Neural cell (in vitro differentiated cells): ENCODE measurements at regions not wholly inside any gene's neighbourhood (a gene's known extent, or its start where the extent isn't known, plus 50 kb on each side); places are given as distances from the start of the nearest gene placed in this dataset.
"Not testable (repeated sequence)": the region's sequence is repeated elsewhere in the genome, so short reads cannot be mapped to it uniquely, and the experiment has no call there.

ENCODE experiments used
- H2AFZ ChIP-seq: fragments of 200-600, 300-800 bp; sonication (generic), shearing (Covaris generic); 2 replicates; pipeline ENCODE4 v1.6.0; 2014; ENCODE audit warnings: low read depth, mild to moderate bottlenecking, antibody characterized with exemption, low read length, moderate library complexity
- H3F3A ChIP-seq: fragments of 200-600 bp; shearing (Covaris generic); 2 replicates; pipeline ENCODE4 v1.6.1; 2016; ENCODE audit warnings: mild to moderate bottlenecking, moderate library complexity, mixed read lengths, antibody characterized with exemption, low read length; ENCODE audit not compliant: insufficient read depth, poor library complexity, severe bottlenecking
- H3K27ac ChIP-seq: fragments of 200-600, 300-800 bp; sonication (generic), shearing (Covaris generic); 2 replicates; pipeline ENCODE4 v1.5.1; 2014; ENCODE audit warnings: mild to moderate bottlenecking, low read length, moderate library complexity
- H3K27me3 ChIP-seq: fragments of 300-800, 200-600 bp; sonication (generic), shearing (Covaris generic); 2 replicates; pipeline ENCODE4 v1.6.0; 2014; ENCODE audit warnings: mild to moderate bottlenecking, low read depth, low read length, moderate library complexity; ENCODE audit not compliant: insufficient read depth
- H3K36me3 ChIP-seq: fragments of 300-800, 200-600 bp; sonication (generic), shearing (Covaris generic); 2 replicates; pipeline ENCODE4 v1.5.1; 2014; ENCODE audit warnings: mild to moderate bottlenecking, antibody characterized with exemption, low read length, moderate library complexity; ENCODE audit not compliant: insufficient read depth
- H3K4me2 ChIP-seq: fragments of 300-800, 200-600 bp; sonication (generic), shearing (Covaris generic); 2 replicates; pipeline ENCODE4 v1.6.0; 2014; ENCODE audit warnings: mild to moderate bottlenecking, low read length
- H3K4me3 ChIP-seq: fragments of 300-800, 200-600 bp; sonication (generic), shearing (Covaris generic); 2 replicates; pipeline ENCODE4 v1.5.1; 2014; ENCODE audit warnings: mild to moderate bottlenecking, low read length, moderate library complexity
- H3K79me2 ChIP-seq: fragments of 200-600 bp; shearing (Covaris generic); replicated peaks from 2 replicates; pipeline ENCODE4 v1.6.0; 2014; ENCODE audit warnings: mild to moderate bottlenecking, low read length, moderate library complexity; ENCODE audit not compliant: insufficient read depth
- H3K9ac ChIP-seq: fragments of 300-800, 200-600 bp; sonication (generic), shearing (Covaris generic); 2 replicates; pipeline ENCODE4 v1.6.1; 2016; ENCODE audit warnings: mild to moderate bottlenecking, low read length, mixed read lengths
- H3K9me2 ChIP-seq: fragments of 200-600 bp; shearing (Covaris generic); 2 replicates; pipeline ENCODE4 v1.6.1; 2016; ENCODE audit warnings: mild to moderate bottlenecking, low read length, mixed read lengths; ENCODE audit not compliant: insufficient read depth
- H3K9me3 ChIP-seq: fragments of 200-600, 300-800 bp; sonication (generic), shearing (Covaris generic); 2 replicates; pipeline ENCODE4 v1.6.1; 2016; ENCODE audit warnings: mild to moderate bottlenecking, mixed run types, low read length, moderate library complexity, mixed read lengths
- H4K20me1 ChIP-seq: fragments of 200-600 bp; shearing (Covaris generic); 2 replicates; pipeline ENCODE4 v1.6.1; 2016; ENCODE audit warnings: mild to moderate bottlenecking, mixed run types; ENCODE audit not compliant: insufficient read depth
- EP300 ChIP-seq: fragments of 450-650 bp; conservative IDR thresholded peaks from 2 replicates; pipeline ENCODE4 v1.6.1; 2014; ENCODE audit warnings: antibody characterized with exemption, mild to moderate bottlenecking, moderate library complexity; ENCODE audit not compliant: poor library complexity, severe bottlenecking
- EZH2 ChIP-seq: fragments of 200-600, 300-800 bp; shearing (Covaris generic), sonication (generic); IDR thresholded peaks from 2 replicates; pipeline ENCODE4 v1.6.1; 2014; ENCODE audit warnings: antibody characterized with exemption, low read length, borderline replicate concordance, mild to moderate bottlenecking; ENCODE audit not compliant: insufficient read depth, poor library complexity, severe bottlenecking
- MXI1 ChIP-seq: fragments of 450-650 bp; conservative IDR thresholded peaks from 2 replicates; pipeline ENCODE4 v1.6.1; 2014; ENCODE audit warnings: antibody characterized with exemption, mild to moderate bottlenecking; ENCODE audit not compliant: poor library complexity, severe bottlenecking
- POLR2AphosphoS5 ChIP-seq: IDR thresholded peaks from 2 replicates; pipeline ENCODE4 v1.6.1; 2012
- RAD21 ChIP-seq: fragments of 450-650 bp; conservative IDR thresholded peaks from 2 replicates; pipeline ENCODE4 v1.6.1; 2014; ENCODE audit warnings: antibody characterized with exemption, mild to moderate bottlenecking, moderate library complexity
- SMC3 ChIP-seq: fragments of 450-650 bp; conservative IDR thresholded peaks from 2 replicates; pipeline ENCODE4 v1.6.1; 2014; ENCODE audit warnings: antibody characterized with exemption, mild to moderate bottlenecking, moderate library complexity; ENCODE audit not compliant: poor library complexity
- TAF1 ChIP-seq: IDR thresholded peaks from 2 replicates; pipeline ENCODE4 v1.6.1; 2012; ENCODE audit warnings: low read depth
- TF ChIP-seq, protein P1 (sequence below): IDR thresholded peaks from 2 replicates; pipeline ENCODE4 v1.6.1; 2012; ENCODE audit warnings: borderline replicate concordance
- TF ChIP-seq, protein P2 (sequence below): fragments of 450-650 bp; IDR thresholded peaks from 2 replicates; pipeline ENCODE4 v1.5.1; 2014; ENCODE audit warnings: antibody characterized with exemption, mild to moderate bottlenecking, moderate library complexity; ENCODE audit not compliant: poor library complexity, severe bottlenecking

- H3K36me3 ChIP-seq = no peaks in the 10 kb centered on the region
- H3K27me3 ChIP-seq = no peaks in the 10 kb centered on the region
- H2AFZ ChIP-seq = no peak overlapping the region
- no peak overlapping the region for H3K4me2 ChIP-seq
- H4K20me1 ChIP-seq = no peaks in the 10 kb centered on the region
- H3K9ac ChIP-seq = no peak overlapping the region
- H3K9me2 ChIP-seq = no peaks in the 10 kb centered on the region
- H3K9me3 ChIP-seq = no peaks in the 10 kb centered on the region
- H3K79me2 ChIP-seq = no peaks in the 10 kb centered on the region
- TF ChIP-seq POLR2AphosphoS5 (no peak), TAF1 (no peak), EP300 (no peak), RAD21 (no peak), SMC3 (no peak), EZH2 (no peak), MXI1 (no peak)
- TF ChIP-seq, protein P1, sequence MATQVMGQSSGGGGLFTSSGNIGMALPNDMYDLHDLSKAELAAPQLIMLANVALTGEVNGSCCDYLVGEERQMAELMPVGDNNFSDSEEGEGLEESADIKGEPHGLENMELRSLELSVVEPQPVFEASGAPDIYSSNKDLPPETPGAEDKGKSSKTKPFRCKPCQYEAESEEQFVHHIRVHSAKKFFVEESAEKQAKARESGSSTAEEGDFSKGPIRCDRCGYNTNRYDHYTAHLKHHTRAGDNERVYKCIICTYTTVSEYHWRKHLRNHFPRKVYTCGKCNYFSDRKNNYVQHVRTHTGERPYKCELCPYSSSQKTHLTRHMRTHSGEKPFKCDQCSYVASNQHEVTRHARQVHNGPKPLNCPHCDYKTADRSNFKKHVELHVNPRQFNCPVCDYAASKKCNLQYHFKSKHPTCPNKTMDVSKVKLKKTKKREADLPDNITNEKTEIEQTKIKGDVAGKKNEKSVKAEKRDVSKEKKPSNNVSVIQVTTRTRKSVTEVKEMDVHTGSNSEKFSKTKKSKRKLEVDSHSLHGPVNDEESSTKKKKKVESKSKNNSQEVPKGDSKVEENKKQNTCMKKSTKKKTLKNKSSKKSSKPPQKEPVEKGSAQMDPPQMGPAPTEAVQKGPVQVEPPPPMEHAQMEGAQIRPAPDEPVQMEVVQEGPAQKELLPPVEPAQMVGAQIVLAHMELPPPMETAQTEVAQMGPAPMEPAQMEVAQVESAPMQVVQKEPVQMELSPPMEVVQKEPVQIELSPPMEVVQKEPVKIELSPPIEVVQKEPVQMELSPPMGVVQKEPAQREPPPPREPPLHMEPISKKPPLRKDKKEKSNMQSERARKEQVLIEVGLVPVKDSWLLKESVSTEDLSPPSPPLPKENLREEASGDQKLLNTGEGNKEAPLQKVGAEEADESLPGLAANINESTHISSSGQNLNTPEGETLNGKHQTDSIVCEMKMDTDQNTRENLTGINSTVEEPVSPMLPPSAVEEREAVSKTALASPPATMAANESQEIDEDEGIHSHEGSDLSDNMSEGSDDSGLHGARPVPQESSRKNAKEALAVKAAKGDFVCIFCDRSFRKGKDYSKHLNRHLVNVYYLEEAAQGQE = no peak
- TF ChIP-seq, protein P2, sequence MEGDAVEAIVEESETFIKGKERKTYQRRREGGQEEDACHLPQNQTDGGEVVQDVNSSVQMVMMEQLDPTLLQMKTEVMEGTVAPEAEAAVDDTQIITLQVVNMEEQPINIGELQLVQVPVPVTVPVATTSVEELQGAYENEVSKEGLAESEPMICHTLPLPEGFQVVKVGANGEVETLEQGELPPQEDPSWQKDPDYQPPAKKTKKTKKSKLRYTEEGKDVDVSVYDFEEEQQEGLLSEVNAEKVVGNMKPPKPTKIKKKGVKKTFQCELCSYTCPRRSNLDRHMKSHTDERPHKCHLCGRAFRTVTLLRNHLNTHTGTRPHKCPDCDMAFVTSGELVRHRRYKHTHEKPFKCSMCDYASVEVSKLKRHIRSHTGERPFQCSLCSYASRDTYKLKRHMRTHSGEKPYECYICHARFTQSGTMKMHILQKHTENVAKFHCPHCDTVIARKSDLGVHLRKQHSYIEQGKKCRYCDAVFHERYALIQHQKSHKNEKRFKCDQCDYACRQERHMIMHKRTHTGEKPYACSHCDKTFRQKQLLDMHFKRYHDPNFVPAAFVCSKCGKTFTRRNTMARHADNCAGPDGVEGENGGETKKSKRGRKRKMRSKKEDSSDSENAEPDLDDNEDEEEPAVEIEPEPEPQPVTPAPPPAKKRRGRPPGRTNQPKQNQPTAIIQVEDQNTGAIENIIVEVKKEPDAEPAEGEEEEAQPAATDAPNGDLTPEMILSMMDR = no peak
- no peaks in the 10 kb centered on the region for H3F3A ChIP-seq
- no peak overlapping the region for H3K4me3 ChIP-seq
- H3K27ac ChIP-seq = no peak overlapping the region
These were observed 450.3 kb downstream of the SHISA9 start for GRCh38 chr16:13351601-13352217.

GRCh38 chr16:13352796-13353195 lies 451.4 kb downstream of the SHISA9 start:
- H3K36me3 ChIP-seq, H3K4me3 ChIP-seq, H3K9me3 ChIP-seq, H3K27me3 ChIP-seq, H3K27ac ChIP-seq, H3K4me2 ChIP-seq, H4K20me1 ChIP-seq, H3K9ac ChIP-seq, H3K79me2 ChIP-seq, H2AFZ ChIP-seq, H3K9me2 ChIP-seq, H3F3A ChIP-seq: not testable (repeated sequence)

DNA sequence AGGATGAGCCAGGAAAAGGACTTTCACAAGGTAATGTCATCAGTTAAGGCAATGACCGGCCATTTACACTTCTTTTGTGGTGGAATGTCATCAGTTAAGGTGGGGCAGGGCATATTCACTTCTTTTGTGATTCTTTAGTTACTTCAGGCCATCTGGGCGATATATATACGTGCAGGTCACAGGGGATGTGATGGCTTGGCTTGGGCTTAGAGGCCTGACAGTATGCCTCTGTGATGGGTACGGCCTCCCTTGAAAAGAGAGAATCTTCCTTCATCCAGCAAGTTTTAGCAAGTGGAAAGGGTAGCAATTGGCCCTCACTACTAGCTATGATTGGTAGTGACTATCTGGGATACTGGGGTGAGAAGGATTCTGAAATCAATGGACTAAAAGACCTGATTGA lies 456.4 kb downstream of the SHISA9 start:
- H4K20me1 ChIP-seq, H3K79me2 ChIP-seq, H3F3A ChIP-seq, H3K36me3 ChIP-seq, H2AFZ ChIP-seq, H3K9me3 ChIP-seq, H3K27me3 ChIP-seq, H3K9ac ChIP-seq, H3K9me2 ChIP-seq, H3K4me2 ChIP-seq, H3K4me3 ChIP-seq, H3K27ac ChIP-seq: not testable (repeated sequence)
